ENCODE measurements at regions not wholly inside any gene's neighbourhood (a gene's known extent, or its start where the extent isn't known, plus 50 kb on each side); places are given as distances from the start of the nearest gene placed in this dataset.
A peak's percentile ranks its signal among the peaks of the same experiment; 100 is the strongest.
"Not testable (repeated sequence)": the region's sequence is repeated elsewhere in the genome, so short reads cannot be mapped to it uniquely, and the experiment has no call there.

GRCh38 chr5:39558541-39558940 is 133.8 kb upstream of the DAB2 start:
- Histone ChIP-seq H3K4me1 (no peaks in the 10 kb centered on the region), H3K4me3 (no peak overlapping the region), H3K27me3 (ENCODE audit: low read depth) (peaks cover 2% of the 10 kb centered on the region; the same call in 1 of the 2 replicates), H3K9me3 (no peaks in the 10 kb centered on the region), H3K36me3 (replicated peaks) (no peaks in the 10 kb centered on the region)
- in situ Hi-C loops (cut with MboI; ENCODE audit: low sequenced_read_pairs): loop anchor here (10.0 to 25.0 kb wide), 2 partner anchors 174 to 346 kb away; partner anchors contain the start of gene FYB1
- no peak for DNase-seq (ENCODE audit: low spot score in 2 of 2)

DNA sequence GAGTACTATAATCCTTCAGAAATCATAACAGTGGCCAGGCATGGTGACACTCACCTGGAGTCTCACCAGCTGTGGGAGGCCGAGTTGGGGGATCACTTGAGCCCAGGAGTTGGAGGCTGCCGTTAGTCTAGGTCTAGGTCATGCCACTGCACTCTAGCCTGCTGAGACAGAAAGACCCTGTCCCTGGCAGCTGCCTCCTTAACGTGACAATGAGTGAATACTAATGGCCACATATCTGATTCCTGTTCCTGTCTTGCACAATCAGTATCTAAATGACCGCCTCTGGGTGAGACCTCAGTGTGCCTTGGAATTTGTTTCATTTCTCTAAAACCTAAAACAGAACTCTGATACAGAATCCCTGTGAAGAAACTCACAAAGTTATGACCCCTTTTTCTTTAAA is 131.0 kb upstream of the DAB2 start:
- no peak for DNase-seq (ENCODE audit: low spot score in 2 of 2)
- Histone ChIP-seq H3K4me3 (no peak overlapping the region), H3K4me1 (no peaks in the 10 kb centered on the region), H3K27me3 (ENCODE audit: low read depth) (no peaks in the 10 kb centered on the region), H3K9me3 (no peaks in the 10 kb centered on the region), H3K36me3 (replicated peaks) (no peaks in the 10 kb centered on the region)
- in situ Hi-C loops (cut with MboI; ENCODE audit: low sequenced_read_pairs): loop anchor here (10.0 to 25.0 kb wide), 2 partner anchors 171 to 343 kb away; partner anchors contain the start of gene FYB1

DNA sequence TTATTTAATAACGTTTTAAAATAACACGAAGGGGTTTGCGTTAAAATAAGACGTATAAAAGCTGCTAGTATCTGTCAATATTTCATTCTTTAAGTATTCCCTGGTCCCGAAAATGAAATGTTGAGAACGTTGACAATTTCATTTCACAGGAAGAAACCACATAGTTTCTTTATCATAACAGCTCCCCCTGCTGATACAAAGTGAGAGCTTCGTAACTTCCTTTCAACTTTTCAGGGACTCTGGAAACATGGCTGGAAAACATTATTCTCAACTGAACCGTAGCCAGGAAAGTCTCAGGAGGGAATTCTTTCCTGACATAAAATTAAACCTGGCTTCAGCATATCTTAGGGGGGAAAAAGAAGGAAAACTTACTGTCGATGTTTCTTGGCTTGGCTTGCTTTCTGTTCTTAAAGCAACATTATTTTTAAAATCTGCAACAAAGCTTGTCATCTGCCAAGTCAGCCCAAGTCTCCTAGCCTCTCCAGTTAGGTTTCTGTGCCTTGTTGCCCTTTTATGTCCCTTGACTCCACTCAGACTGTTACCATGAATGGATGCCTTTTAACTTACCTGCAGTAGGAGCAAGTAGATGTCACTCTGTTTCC is 122.9 kb upstream of the DAB2 start:
- Histone ChIP-seq H3K4me3 (no peak overlapping the region), H3K9me3 (no peaks in the 10 kb centered on the region), H3K4me1 (no peaks in the 10 kb centered on the region), H3K27me3 (ENCODE audit: low read depth) (peaks cover 2% of the 10 kb centered on the region; the same call in 1 of the 2 replicates), H3K36me3 (replicated peaks) (no peaks in the 10 kb centered on the region)
- DNase-seq (ENCODE audit: low spot score in 2 of 2): peak; percentile 49 to 54
- in situ Hi-C loops (cut with MboI; ENCODE audit: low sequenced_read_pairs): no loop called here

- Histone ChIP-seq H3K36me3 (replicated peaks) (no peaks in the 10 kb centered on the region), H3K4me3 (no peak overlapping the region), H3K4me1 (no peaks in the 10 kb centered on the region), H3K27me3 (ENCODE audit: low read depth) (peaks cover 2% of the 10 kb centered on the region; the same call in 1 of the 2 replicates), H3K9me3 (no peaks in the 10 kb centered on the region)
- in situ Hi-C loops (cut with MboI; ENCODE audit: low sequenced_read_pairs): no loop called here
- DNase-seq (ENCODE audit: low spot score in 2 of 2): no peak
Measured at GRCh38 chr5:39544941-39545340, 120.2 kb upstream of the DAB2 start.

- H3K27me3 ChIP-seq (ENCODE audit: low read depth): peaks cover 2% of the 10 kb centered on the region; the same call in 1 of the 2 replicates
- H3K4me1 ChIP-seq: no peaks in the 10 kb centered on the region
- no peaks in the 10 kb centered on the region for H3K9me3 ChIP-seq
- in situ Hi-C loops (cut with MboI; ENCODE audit: low sequenced_read_pairs): no loop called here
- H3K36me3 ChIP-seq (replicated peaks): no peaks in the 10 kb centered on the region
- H3K4me3 ChIP-seq: no peak overlapping the region
- DNase-seq (ENCODE audit: low spot score in 2 of 2): no peak
Measured at GRCh38 chr5:39543335-39543734, 118.6 kb upstream of the DAB2 start.

GRCh38 chr5:39542511-39543285 is 117.9 kb upstream of the DAB2 start:
- in situ Hi-C loops (cut with MboI; ENCODE audit: low sequenced_read_pairs): no loop called here
- H3K4me1 ChIP-seq: no peaks in the 10 kb centered on the region

DNA sequence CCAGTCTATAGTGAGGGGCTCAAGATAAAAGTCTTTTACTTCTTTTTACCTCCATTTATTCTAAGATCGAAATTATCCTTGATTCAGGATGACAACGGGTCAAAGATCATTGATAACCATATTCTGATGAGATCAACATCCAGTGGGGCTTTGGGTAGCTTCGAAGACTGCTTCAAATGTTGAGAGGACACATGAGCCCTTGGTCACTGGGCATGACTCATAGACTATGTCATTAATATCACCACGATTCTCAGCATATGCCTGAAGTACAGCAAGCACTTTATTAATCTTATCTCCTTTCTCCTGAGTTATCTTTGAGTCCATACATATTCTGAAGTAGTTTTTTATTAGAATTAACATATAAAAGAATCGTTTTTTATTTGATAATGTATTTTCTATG is 117.1 kb upstream of the DAB2 start:
- in situ Hi-C loops (cut with MboI; ENCODE audit: low sequenced_read_pairs): no loop called here
- Histone ChIP-seq H3K27me3 (ENCODE audit: low read depth) (peaks cover 2% of the 10 kb centered on the region; the same call in 1 of the 2 replicates), H3K4me3 (no peak overlapping the region), H3K9me3 (no peaks in the 10 kb centered on the region), H3K4me1 (no peaks in the 10 kb centered on the region), H3K36me3 (replicated peaks) (no peaks in the 10 kb centered on the region)
- DNase-seq (ENCODE audit: low spot score in 2 of 2): no peak

More at GRCh38 chr5:39542511-39543285, 117.9 kb upstream of the DAB2 start:
- no peaks in the 10 kb centered on the region for H3K36me3 ChIP-seq (replicated peaks)
- no peak overlapping the region for H3K4me3 ChIP-seq
- no peak for DNase-seq (ENCODE audit: low spot score in 2 of 2)
- H3K9me3 ChIP-seq: no peaks in the 10 kb centered on the region
- H3K27me3 ChIP-seq (ENCODE audit: low read depth): peaks cover 2% of the 10 kb centered on the region; the same call in 1 of the 2 replicates

DNA sequence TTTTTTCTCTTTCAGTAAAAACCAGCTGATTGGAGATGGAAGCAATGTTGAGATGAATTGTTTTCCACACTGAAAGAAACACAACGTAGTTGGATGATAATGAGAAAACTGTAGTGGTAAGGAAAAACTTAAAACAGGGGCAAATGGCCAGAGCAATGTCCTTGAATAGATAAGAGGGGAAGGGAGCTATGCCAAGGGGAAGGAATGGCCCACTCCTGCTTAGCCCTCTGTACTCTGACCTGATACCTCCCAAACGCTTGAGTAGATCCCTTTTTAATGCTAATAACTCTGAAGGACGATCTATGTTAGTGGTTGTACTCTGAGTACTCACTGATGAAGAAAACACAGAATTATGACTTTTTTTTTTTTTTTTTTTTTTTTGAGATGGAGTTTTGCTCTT is 114.7 kb upstream of the DAB2 start:
- DNase-seq (ENCODE audit: low spot score in 2 of 2): no peak
- Histone ChIP-seq H3K27me3 (ENCODE audit: low read depth) (peaks cover 2% of the 10 kb centered on the region), H3K36me3 (replicated peaks) (no peaks in the 10 kb centered on the region), H3K9me3 (no peaks in the 10 kb centered on the region), H3K4me1 (no peaks in the 10 kb centered on the region), H3K4me3 (no peak overlapping the region)
- in situ Hi-C loops (cut with MboI; ENCODE audit: low sequenced_read_pairs): no loop called here

- in situ Hi-C loops (cut with MboI; ENCODE audit: low sequenced_read_pairs): no loop called here
- DNase-seq (ENCODE audit: low spot score in 2 of 2): no peak
- Histone ChIP-seq H3K9me3 (no peaks in the 10 kb centered on the region), H3K4me3 (no peak overlapping the region), H3K4me1 (no peaks in the 10 kb centered on the region), H3K27me3 (ENCODE audit: low read depth) (no peaks in the 10 kb centered on the region; the same call in 1 of the 2 replicates), H3K36me3 (replicated peaks) (no peaks in the 10 kb centered on the region)
Measured at GRCh38 chr5:39534690-39535089, 109.9 kb upstream of the DAB2 start.

DNA sequence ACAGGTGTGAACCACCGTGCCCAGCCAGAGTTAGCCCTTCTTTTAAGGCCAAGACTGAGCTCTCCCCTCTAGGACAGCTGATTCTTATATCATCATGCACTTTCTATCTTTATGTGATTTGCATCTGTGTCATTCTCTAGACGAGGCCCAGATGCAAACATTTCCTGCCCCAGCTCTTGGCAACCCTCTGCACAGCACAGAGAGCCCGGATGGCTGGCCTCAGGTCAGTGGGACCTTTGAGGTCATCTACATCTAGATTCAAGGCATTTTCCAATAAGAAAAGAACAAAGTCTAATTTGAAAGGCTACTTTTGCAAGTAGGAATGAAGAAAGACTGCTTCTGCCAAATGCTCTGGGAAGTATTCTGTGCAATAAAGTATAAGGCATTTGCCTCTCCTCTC is 109.0 kb upstream of the DAB2 start:
- Histone ChIP-seq H3K9me3 (no peaks in the 10 kb centered on the region), H3K36me3 (replicated peaks) (no peaks in the 10 kb centered on the region), H3K4me1 (no peaks in the 10 kb centered on the region), H3K27me3 (ENCODE audit: low read depth) (peaks cover 5% of the 10 kb centered on the region; the same call in 1 of the 2 replicates), H3K4me3 (no peak overlapping the region)
- in situ Hi-C loops (cut with MboI; ENCODE audit: low sequenced_read_pairs): no loop called here
- DNase-seq (ENCODE audit: low spot score in 2 of 2): no peak

- Histone ChIP-seq H3K9me3 (no peaks in the 10 kb centered on the region), H3K4me1 (no peaks in the 10 kb centered on the region), H3K36me3 (replicated peaks) (no peaks in the 10 kb centered on the region), H3K27me3 (ENCODE audit: low read depth) (peaks cover 5% of the 10 kb centered on the region; the same call in 1 of the 2 replicates), H3K4me3 (no peak overlapping the region)
- no peak for DNase-seq (ENCODE audit: low spot score in 2 of 2)
- in situ Hi-C loops (cut with MboI; ENCODE audit: low sequenced_read_pairs): no loop called here
Measured at GRCh38 chr5:39532511-39532910, 107.7 kb upstream of the DAB2 start.

- DNase-seq (ENCODE audit: low spot score in 2 of 2): no peak
- no peaks in the 10 kb centered on the region for H3K4me1 ChIP-seq
- no peak overlapping the region for H3K4me3 ChIP-seq
- no peaks in the 10 kb centered on the region for H3K36me3 ChIP-seq (replicated peaks)
- H3K27me3 ChIP-seq (ENCODE audit: low read depth): peaks cover 5% of the 10 kb centered on the region; the same call in 1 of the 2 replicates
- H3K9me3 ChIP-seq: no peaks in the 10 kb centered on the region
- in situ Hi-C loops (cut with MboI; ENCODE audit: low sequenced_read_pairs): no loop called here
Measured at GRCh38 chr5:39531306-39531705, 106.5 kb upstream of the DAB2 start.

GRCh38 chr5:39526914-39527477 is 102.2 kb upstream of the DAB2 start:
- in situ Hi-C loops (cut with MboI; ENCODE audit: low sequenced_read_pairs): no loop called here
- no peak for DNase-seq (ENCODE audit: low spot score in 2 of 2)
- no peak overlapping the region for H3K4me3 ChIP-seq
- no peaks in the 10 kb centered on the region for H3K4me1 ChIP-seq
- H3K9me3 ChIP-seq: no peaks in the 10 kb centered on the region
- H3K36me3 ChIP-seq (replicated peaks): no peaks in the 10 kb centered on the region
- H3K27me3 ChIP-seq (ENCODE audit: low read depth): peaks cover 5% of the 10 kb centered on the region; the same call in 1 of the 2 replicates

GRCh38 chr5:39525781-39526180 is 101.0 kb upstream of the DAB2 start:
- H3K9me3 ChIP-seq; H3K36me3 ChIP-seq (replicated peaks); H3K4me3 ChIP-seq; H3K4me1 ChIP-seq; H3K27me3 ChIP-seq (ENCODE audit: low read depth); in situ Hi-C loops (cut with MboI; ENCODE audit: low sequenced_read_pairs); DNase-seq (ENCODE audit: low spot score in 2 of 2): not testable (repeated sequence)

Measured in HAP-1 (cell line).